ENCODE measurements at regions not wholly inside any gene's neighbourhood (a gene's known extent, or its start where the extent isn't known, plus 50 kb on each side); places are given as distances from the start of the nearest gene placed in this dataset.
"Not testable (repeated sequence)": the region's sequence is repeated elsewhere in the genome, so short reads cannot be mapped to it uniquely, and the experiment has no call there.

- not testable (repeated sequence) for TF ChIP-seq CTCF (IDR thresholded peaks at IDR 0.05); ZFX (IDR thresholded peaks at IDR 0.05; ENCODE audit: borderline replicate concordance)
Measured at GRCh38 chr14:38932653-38933000, 170.4 kb downstream of the SEC23A start.

Data from 22Rv1 (cell line).